Esophagus squamous epithelium (tissue), 5 donors: ENCODE measurements at regions not wholly inside any gene's neighbourhood (a gene's known extent, or its start where the extent isn't known, plus 50 kb on each side); places are given as distances from the start of the nearest gene placed in this dataset.

Source experiments
- DNase-seq: peaks from one replicate; lab custom pipeline; 2025; lab: John Stamatoyannopoulos, UW
- H3K27ac ChIP-seq, 4 donors: fragments of 200-600 bp; sonication (generic); one replicate each; pipeline ENCODE4 v1.5.1; 2016 to 2019; ENCODE audit warnings: mild to moderate bottlenecking in 1 of 4
- H3K27me3 ChIP-seq, 4 donors: fragments of 200-600 bp; sonication (generic); 1 replicate in 3 of 4; 2 replicates in 1 of 4; pipeline versions ENCODE4 v1.5.1 to v1.6.0; 2017 to 2021; ENCODE audit warnings: antibody characterized with exemption in 1 of 4
- H3K36me3 ChIP-seq, 3 donors: fragments of 200-600 bp; sonication (generic); one replicate each; pipeline ENCODE4 v1.5.1; 2016 to 2019
- H3K4me1 ChIP-seq, 3 donors: fragments of 200-600 bp; sonication (generic); one replicate each; pipeline ENCODE4 v1.5.1; 2017 to 2019
- H3K4me3 ChIP-seq, 4 donors: fragments of 200-600 bp; sonication (generic); 1 replicate in 3 of 4; 2 replicates in 1 of 4; pipeline ENCODE4 v1.5.1; 2016 to 2019; ENCODE audit warnings: mild to moderate bottlenecking in 2 of 4, moderate library complexity in 1 of 4
- H3K9me3 ChIP-seq, 3 donors: fragments of 200-600 bp; sonication (generic); one replicate each; pipeline ENCODE4 v1.5.1; 2016 to 2019
- POLR2A ChIP-seq, 4 donors: fragments of 450-650 bp; IDR thresholded peaks; one replicate each; pipeline ENCODE4 v1.6.1; 2017; ENCODE audit warnings: antibody characterized with exemption in 4 of 4, mild to moderate bottlenecking in 4 of 4, moderate library complexity in 3 of 4
- WGBS, 2 donors: methylation state at CpG; one replicate each; pipeline ENCODE4 v1.1.5; 2018; 5-methylcytosine and 5-hydroxymethylcytosine counted together
- intact Hi-C: fragments of 100-400 bp; cut with DNase I; formaldehyde crosslinking; loops from one replicate; pipeline ENCODE4 v1.15.0; 2022
- TF ChIP-seq, protein P1 (sequence below), 6 experiments: fragments of 450-650 bp in 4 of 6; fragments of 200-600 bp in 2 of 6; sonication (generic) in 2 of 6; IDR thresholded peaks; one replicate each; pipeline ENCODE4 v1.5.1; 2016 to 2019; ENCODE audit warnings: antibody characterized with exemption in 6 of 6, mild to moderate bottlenecking in 4 of 6, moderate library complexity in 4 of 6
- donor health status: DM: yes; HTN: yes; CAD: no.

DNA sequence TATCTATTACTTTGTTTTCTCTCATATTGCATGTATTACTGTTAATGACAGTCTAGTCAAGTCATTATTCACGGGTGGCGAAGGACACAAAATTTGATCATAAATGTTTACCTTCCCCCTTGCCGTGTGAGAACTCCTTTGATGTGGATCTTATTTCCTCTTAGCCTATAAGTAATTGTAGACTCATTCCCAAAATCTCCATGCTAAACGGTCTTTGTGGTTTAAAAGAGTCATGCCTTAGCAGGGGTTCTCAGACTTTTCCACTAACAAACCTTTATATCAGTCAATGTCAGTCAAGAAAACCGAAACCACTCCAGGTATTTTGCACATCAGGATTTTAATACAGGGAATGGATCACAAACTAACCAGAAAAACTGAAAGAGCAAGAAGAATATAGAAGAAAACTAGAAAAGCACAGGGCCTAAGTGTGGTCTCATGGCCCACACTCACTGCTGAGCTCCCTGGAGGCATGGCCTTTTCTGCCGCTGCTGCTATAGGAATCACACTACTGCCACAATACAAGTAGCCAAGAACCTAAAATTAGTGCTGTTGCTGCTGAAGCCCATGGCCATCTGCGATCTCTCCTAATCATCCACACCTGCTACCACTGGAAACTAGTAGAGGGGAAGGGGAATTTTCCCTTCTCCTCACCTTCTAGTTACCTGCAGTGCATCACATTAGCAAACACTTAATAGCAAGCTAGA is 186.0 kb upstream of the POU3F2 start:
- H3K36me3 ChIP-seq: no peaks in the 10 kb centered on the region
- no peaks in the 10 kb centered on the region for H3K4me1 ChIP-seq
- whole genome bisulfite sequencing, 2 donors: 59 to 67% methylated on average over 7 of the region's 7 CpGs
- intact Hi-C loops: no loop called here
- H3K9me3 ChIP-seq: no peaks in the 10 kb centered on the region
- H3K4me3 ChIP-seq: no peak overlapping the region
- no peak for DNase-seq
- no peaks in the 10 kb centered on the region for H3K27me3 ChIP-seq
- no peak overlapping the region for H3K27ac ChIP-seq
- TF ChIP-seq, protein P1, sequence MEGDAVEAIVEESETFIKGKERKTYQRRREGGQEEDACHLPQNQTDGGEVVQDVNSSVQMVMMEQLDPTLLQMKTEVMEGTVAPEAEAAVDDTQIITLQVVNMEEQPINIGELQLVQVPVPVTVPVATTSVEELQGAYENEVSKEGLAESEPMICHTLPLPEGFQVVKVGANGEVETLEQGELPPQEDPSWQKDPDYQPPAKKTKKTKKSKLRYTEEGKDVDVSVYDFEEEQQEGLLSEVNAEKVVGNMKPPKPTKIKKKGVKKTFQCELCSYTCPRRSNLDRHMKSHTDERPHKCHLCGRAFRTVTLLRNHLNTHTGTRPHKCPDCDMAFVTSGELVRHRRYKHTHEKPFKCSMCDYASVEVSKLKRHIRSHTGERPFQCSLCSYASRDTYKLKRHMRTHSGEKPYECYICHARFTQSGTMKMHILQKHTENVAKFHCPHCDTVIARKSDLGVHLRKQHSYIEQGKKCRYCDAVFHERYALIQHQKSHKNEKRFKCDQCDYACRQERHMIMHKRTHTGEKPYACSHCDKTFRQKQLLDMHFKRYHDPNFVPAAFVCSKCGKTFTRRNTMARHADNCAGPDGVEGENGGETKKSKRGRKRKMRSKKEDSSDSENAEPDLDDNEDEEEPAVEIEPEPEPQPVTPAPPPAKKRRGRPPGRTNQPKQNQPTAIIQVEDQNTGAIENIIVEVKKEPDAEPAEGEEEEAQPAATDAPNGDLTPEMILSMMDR (IDR thresholded peaks at IDR 0.05): no peak
- no peak for TF ChIP-seq POLR2A (IDR thresholded peaks at IDR 0.05)

DNA sequence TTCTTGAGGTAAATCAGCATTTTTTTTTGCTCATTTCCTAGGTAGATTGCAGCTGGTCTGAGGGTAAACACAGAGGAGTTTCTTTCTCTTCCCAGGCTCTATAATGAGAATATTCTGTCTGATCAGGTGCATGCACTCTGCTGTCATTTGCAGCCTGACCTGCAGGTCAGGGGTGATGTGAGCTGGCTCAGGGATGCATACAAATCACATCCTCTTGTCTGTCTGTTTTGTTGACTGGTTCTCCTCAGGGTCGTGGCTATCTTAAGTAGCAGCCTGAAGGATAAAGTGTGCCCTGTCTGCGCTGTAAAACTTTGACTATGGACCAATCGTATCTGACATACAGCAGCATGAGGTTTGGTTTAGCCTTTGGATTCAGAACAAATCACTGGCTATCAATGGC is 183.4 kb upstream of the POU3F2 start:
- Histone ChIP-seq H3K36me3 (no peaks in the 10 kb centered on the region), H3K4me1 (no peaks in the 10 kb centered on the region), H3K27ac (no peak overlapping the region), H3K9me3 (no peaks in the 10 kb centered on the region), H3K4me3 (no peak overlapping the region), H3K27me3 (no peaks in the 10 kb centered on the region)
- intact Hi-C loops: no loop called here
- WGBS, 2 donors: 18 to 26% methylated on average over 3 of the region's 3 CpGs
- TF ChIP-seq, protein P1 (IDR thresholded peaks at IDR 0.05): no peak
- no peak for TF ChIP-seq POLR2A (IDR thresholded peaks at IDR 0.05)
- DNase-seq: no peak

DNA sequence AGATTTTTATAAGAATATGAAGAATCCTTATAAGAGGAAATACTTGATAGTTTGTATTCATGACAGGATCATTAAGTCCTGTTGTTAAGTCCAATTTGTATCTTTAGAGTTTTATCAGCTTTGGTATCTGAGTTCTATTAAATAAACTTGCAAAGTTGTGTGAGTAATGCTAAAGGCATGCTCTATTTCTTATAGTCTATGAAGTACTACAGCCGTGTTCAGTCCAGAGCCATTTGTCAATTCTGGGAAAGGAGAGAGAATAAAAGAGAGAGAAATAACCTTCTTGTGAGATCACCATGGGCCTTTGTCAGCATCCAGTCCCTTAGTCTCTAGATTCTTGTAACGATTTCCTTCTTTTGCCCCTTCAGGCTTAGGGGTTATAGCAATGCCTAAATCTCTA is 181.2 kb upstream of the POU3F2 start:
- WGBS, 2 donors: 44 to 49% methylated on average over 2 of the region's 2 CpGs
- intact Hi-C loops: no loop called here
- TF ChIP-seq, protein P1 (IDR thresholded peaks at IDR 0.05): no peak
- no peak for TF ChIP-seq POLR2A (IDR thresholded peaks at IDR 0.05)
- H3K27ac ChIP-seq: no peak overlapping the region
- H3K27me3 ChIP-seq: no peaks in the 10 kb centered on the region
- no peaks in the 10 kb centered on the region for H3K9me3 ChIP-seq
- H3K4me3 ChIP-seq: no peak overlapping the region
- H3K36me3 ChIP-seq: no peaks in the 10 kb centered on the region
- no peaks in the 10 kb centered on the region for H3K4me1 ChIP-seq
- no peak for DNase-seq

DNA sequence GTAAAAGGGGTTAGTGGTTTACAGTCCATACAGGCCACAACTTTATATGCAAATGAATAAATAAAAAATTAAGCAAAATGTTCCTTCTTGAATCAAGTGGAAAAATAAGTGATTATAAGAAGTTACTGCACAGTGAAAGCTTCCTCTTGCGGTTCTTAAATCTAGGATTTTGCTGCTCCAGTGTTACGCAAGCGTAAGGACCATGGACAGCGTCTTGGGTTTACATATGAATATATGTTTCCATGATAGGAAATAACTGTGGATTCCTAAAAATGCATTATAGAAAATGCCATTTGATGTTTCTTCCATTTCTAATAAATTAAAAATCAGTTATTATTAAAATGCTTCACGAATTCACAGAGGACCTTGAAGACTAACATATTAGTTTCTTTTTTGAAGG is 176.6 kb upstream of the POU3F2 start:
- no peak for DNase-seq

DNA sequence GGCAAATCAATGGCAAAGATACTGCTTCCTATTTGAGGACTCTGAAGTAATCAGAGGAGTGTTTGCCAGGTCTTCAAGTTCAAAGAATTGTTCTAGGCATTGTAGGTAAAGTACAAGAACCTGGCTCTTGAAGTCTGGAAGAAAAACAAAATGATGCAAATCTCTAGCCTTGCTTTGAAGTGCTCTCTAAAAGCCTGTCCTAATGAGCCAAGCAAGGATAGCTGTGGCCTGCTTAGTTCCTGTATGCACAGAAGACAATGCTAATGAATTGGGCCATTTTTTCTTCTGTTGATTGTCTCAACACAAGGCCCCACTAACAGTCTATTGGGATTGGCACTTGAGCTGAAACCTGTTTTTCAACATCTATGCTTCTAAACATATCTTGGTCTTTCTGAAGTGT is 165.0 kb upstream of the POU3F2 start:
- no peaks in the 10 kb centered on the region for H3K9me3 ChIP-seq
- intact Hi-C loops: no loop called here
- no peaks in the 10 kb centered on the region for H3K36me3 ChIP-seq
- H3K27ac ChIP-seq: no peak overlapping the region
- TF ChIP-seq, protein P1 (IDR thresholded peaks at IDR 0.05): no peak
- no peak for TF ChIP-seq POLR2A (IDR thresholded peaks at IDR 0.05)
- H3K4me1 ChIP-seq: no peaks in the 10 kb centered on the region
- H3K27me3 ChIP-seq: no peaks in the 10 kb centered on the region
- DNase-seq: no peak
- H3K4me3 ChIP-seq: no peak overlapping the region

More for the DNA sequence above, 176.6 kb upstream of the POU3F2 start:
- WGBS, 2 donors: 52 to 57% methylated on average over 5 of the region's 5 CpGs
- Histone ChIP-seq H3K27ac (no peak overlapping the region), H3K36me3 (no peaks in the 10 kb centered on the region), H3K4me3 (no peak overlapping the region), H3K9me3 (no peaks in the 10 kb centered on the region), H3K27me3 (no peaks in the 10 kb centered on the region), H3K4me1 (no peaks in the 10 kb centered on the region)
- intact Hi-C loops: no loop called here
- TF ChIP-seq POLR2A (IDR thresholded peaks at IDR 0.05): no peak
- TF ChIP-seq, protein P1 (IDR thresholded peaks at IDR 0.05): no peak
